CD4-positive, alpha-beta T cell (primary cell): ENCODE measurements at regions not wholly inside any gene's neighbourhood (a gene's known extent, or its start where the extent isn't known, plus 50 kb on each side); places are given as distances from the start of the nearest gene placed in this dataset.

Experiments used
- ATAC-seq: fragments of 200-7000 bp; cut with Tn5 transposase; one replicate; pipeline ENCODE4 v1.10.0; 2022; ENCODE audit warnings: mild to moderate bottlenecking; ENCODE audit not compliant: poor library complexity
- CTCF ChIA-PET: fragments of 350-600 bp; sonication (Branson Sonifier 250); formaldehyde crosslinking; loops from one replicate; lab custom pipeline; 2021; ENCODE audit warnings: antibody characterized with exemption, inconsistent platforms; lab: Charles Lee
- POLR2A ChIA-PET: fragments of 350-600 bp; sonication (Branson Sonifier 250); formaldehyde crosslinking; loops from one replicate; lab custom pipeline; 2021; ENCODE audit warnings: antibody characterized with exemption, inconsistent platforms; lab: Charles Lee
- DNase-seq, 14 experiments: peaks; one replicate each; pipeline ENCODE4 v3.0.0-alpha.2; 2013 to 2020; ENCODE audit warnings: mixed read lengths in 2 of 14
- H3K27ac ChIP-seq, 2 donors: one replicate each; pipeline versions ENCODE4 v1.5.1 to v1.7.0; 2013; ENCODE audit warnings: low read length in 2 of 2, low read depth in 1 of 2, mild to moderate bottlenecking in 1 of 2
- H3K27me3 ChIP-seq, 2 experiments: 1 replicate in 1 of 2; 2 replicates in 1 of 2; pipeline versions ENCODE4 v1.6.1 to v1.7.0; 2013; ENCODE audit warnings: low read length in 2 of 2, control low read depth in 1 of 2, mild to moderate bottlenecking in 1 of 2, moderate library complexity in 1 of 2; ENCODE audit not compliant: insufficient read depth in 2 of 2, control insufficient read depth in 1 of 2
- H3K36me3 ChIP-seq: one replicate; pipeline ENCODE4 v1.6.1; 2013; ENCODE audit warnings: low read length, control low read depth; ENCODE audit not compliant: insufficient read depth
- H3K4me1 ChIP-seq: one replicate; pipeline ENCODE4 v1.6.1; 2013; ENCODE audit warnings: low read length, control low read depth; ENCODE audit not compliant: insufficient read depth
- H3K4me3 ChIP-seq: one replicate; pipeline ENCODE4 v1.5.1; 2013; ENCODE audit warnings: mild to moderate bottlenecking, low read length, moderate library complexity
- H3K9me3 ChIP-seq, 2 experiments: 1 replicate in 1 of 2; 2 replicates in 1 of 2; pipeline versions ENCODE4 v1.6.1 to v1.7.0; 2013; ENCODE audit warnings: low read length in 2 of 2, mild to moderate bottlenecking in 2 of 2, control low read depth in 1 of 2, moderate library complexity in 1 of 2; ENCODE audit not compliant: control insufficient read depth in 1 of 2, insufficient read depth in 1 of 2
- H3K27ac Mint-ChIP-seq: one replicate; pipeline ENCODE4 v1.8.0; 2020; ENCODE audit warnings: mixed read lengths
- H3K27me3 Mint-ChIP-seq: one replicate; pipeline ENCODE4 v1.8.0; 2021; ENCODE audit warnings: mixed read lengths
- H3K36me3 Mint-ChIP-seq: one replicate; pipeline ENCODE4 v1.8.0; 2021; ENCODE audit warnings: low read depth, mixed read lengths
- H3K4me1 Mint-ChIP-seq: one replicate; pipeline ENCODE4 v1.8.0; 2021; ENCODE audit warnings: low read depth, mixed read lengths
- H3K4me3 Mint-ChIP-seq: one replicate; pipeline ENCODE4 v1.8.0; 2020; ENCODE audit warnings: mild to moderate bottlenecking, mixed read lengths
- H3K9me3 Mint-ChIP-seq: one replicate; pipeline ENCODE4 v1.8.0; 2020; ENCODE audit warnings: mixed read lengths
- intact Hi-C, 2 experiments: fragments of 100-400 bp; cut with DNase I in 1 of 2; cut with micrococcal nuclease in 1 of 2; formaldehyde crosslinking; loops; one replicate each; pipeline versions ENCODE4 v1.15.1 to v1.9.0; 2023 to 2025; cut with DNase I, micrococcal nuclease
- TF ChIP-seq, protein P1 (sequence below): fragments of 200-600 bp; IDR thresholded peaks from one replicate; pipeline ENCODE4 v1.8.0; 2022; ENCODE audit warnings: antibody characterized with exemption, mild to moderate bottlenecking

DNA sequence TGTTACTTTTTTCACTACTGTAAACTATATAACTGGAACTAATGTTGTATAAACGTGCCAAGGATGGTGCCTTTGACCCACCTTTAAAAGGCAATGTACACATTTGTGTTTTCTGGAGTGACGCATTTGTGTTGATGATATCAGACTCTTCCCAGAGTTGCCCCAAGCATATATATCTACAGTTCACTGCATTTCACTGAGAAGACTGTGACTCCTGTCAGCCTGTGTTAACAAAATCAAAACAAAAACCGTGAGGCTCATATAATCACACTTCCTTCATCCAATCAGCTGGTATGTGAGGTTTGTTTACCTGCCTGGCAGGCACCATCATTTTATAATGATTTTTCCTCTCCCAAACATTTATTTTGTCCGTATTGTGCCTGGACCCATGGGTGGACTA lies 117.6 kb upstream of the ROBO1 start:
- no peak for DNase-seq
- H3K27ac ChIP-seq: no peak overlapping the region
- no peaks in the 10 kb centered on the region for H3K4me1 ChIP-seq
- TF ChIP-seq, protein P1, sequence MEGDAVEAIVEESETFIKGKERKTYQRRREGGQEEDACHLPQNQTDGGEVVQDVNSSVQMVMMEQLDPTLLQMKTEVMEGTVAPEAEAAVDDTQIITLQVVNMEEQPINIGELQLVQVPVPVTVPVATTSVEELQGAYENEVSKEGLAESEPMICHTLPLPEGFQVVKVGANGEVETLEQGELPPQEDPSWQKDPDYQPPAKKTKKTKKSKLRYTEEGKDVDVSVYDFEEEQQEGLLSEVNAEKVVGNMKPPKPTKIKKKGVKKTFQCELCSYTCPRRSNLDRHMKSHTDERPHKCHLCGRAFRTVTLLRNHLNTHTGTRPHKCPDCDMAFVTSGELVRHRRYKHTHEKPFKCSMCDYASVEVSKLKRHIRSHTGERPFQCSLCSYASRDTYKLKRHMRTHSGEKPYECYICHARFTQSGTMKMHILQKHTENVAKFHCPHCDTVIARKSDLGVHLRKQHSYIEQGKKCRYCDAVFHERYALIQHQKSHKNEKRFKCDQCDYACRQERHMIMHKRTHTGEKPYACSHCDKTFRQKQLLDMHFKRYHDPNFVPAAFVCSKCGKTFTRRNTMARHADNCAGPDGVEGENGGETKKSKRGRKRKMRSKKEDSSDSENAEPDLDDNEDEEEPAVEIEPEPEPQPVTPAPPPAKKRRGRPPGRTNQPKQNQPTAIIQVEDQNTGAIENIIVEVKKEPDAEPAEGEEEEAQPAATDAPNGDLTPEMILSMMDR: no peak
- no peaks in the 10 kb centered on the region for H3K36me3 ChIP-seq
- H3K4me3 ChIP-seq: no peak overlapping the region
- Mint-ChIP-seq H3K27me3 (no peaks in the 10 kb centered on the region), H3K4me3 (no peak overlapping the region), H3K36me3 (no peaks in the 10 kb centered on the region), H3K9me3 (no peaks in the 10 kb centered on the region), H3K27ac (no peak overlapping the region), H3K4me1 (no peaks in the 10 kb centered on the region)
- POLR2A ChIA-PET: no interaction called here
- no peaks in the 10 kb centered on the region for H3K27me3 ChIP-seq
- no peak for ATAC-seq
- intact Hi-C loops: no loop called here
- CTCF ChIA-PET: no interaction called here
- peaks cover 0 to 6% of the 10 kb centered on the region in 2 experiments for H3K9me3 ChIP-seq

DNA sequence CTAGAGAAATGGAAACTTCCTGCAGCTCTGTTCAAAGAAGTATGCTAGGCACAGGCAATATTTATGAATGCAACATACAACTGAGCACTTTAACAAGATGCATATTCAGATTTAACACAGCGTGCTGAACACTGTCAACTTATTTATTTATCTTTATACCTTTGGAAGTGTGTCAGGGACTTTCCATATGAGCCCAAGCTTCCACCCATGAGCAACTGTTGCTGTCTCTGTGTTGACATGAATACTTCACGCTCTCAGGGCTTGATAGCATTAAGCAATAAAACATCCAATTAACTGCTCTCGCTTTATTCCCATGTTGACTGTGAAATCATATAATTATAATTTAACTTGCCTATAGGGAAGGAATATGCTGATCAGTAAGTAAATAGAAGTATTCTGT lies 116.6 kb upstream of the ROBO1 start:
- H3K9me3 Mint-ChIP-seq: no peaks in the 10 kb centered on the region
- ATAC-seq (no peak), DNase-seq (no peak)
- CTCF ChIA-PET: no interaction called here
- intact Hi-C loops: no loop called here
- Histone ChIP-seq H3K9me3 (peaks cover 0 to 4% of the 10 kb centered on the region in 2 experiments), H3K4me1 (no peaks in the 10 kb centered on the region), H3K27ac (no peak overlapping the region), H3K4me3 (no peak overlapping the region), H3K36me3 (no peaks in the 10 kb centered on the region), H3K27me3 (no peaks in the 10 kb centered on the region)
- TF ChIP-seq, protein P1: no peak
- no peaks in the 10 kb centered on the region for H3K27me3 Mint-ChIP-seq
- no peaks in the 10 kb centered on the region for H3K4me1 Mint-ChIP-seq
- H3K36me3 Mint-ChIP-seq: no peaks in the 10 kb centered on the region
- POLR2A ChIA-PET: no interaction called here
- H3K27ac Mint-ChIP-seq: no peak overlapping the region
- no peak overlapping the region for H3K4me3 Mint-ChIP-seq

DNA sequence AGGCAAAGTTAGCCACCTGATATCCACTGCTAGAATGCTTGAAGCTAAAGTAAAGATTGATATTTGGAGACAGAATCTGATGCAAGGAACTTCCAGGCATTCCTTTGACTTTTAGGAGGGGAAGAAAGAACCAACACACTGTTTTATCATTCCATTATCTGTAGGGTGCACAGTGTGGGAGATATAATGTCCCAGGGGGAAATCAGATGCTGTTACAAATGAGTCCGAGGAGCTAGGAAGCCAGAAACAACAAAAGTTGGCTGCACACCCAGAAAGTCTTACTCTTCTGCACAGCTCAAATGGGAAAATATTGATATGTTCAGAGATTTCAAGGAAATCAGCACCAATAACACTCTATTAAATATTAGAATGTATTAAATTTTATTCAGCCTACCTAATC lies 113.6 kb upstream of the ROBO1 start:
- ChIA-PET POLR2A (no interaction called here), CTCF (no interaction called here)
- no peaks in the 10 kb centered on the region for H3K36me3 Mint-ChIP-seq
- Histone ChIP-seq H3K4me3 (no peak overlapping the region), H3K27ac (no peak overlapping the region), H3K36me3 (no peaks in the 10 kb centered on the region), H3K9me3 (peaks cover 0 to 11% of the 10 kb centered on the region in 2 experiments), H3K27me3 (no peaks in the 10 kb centered on the region), H3K4me1 (no peaks in the 10 kb centered on the region)
- ATAC-seq: no peak
- H3K4me1 Mint-ChIP-seq: no peaks in the 10 kb centered on the region
- TF ChIP-seq, protein P1: no peak
- H3K4me3 Mint-ChIP-seq: no peak overlapping the region
- no peaks in the 10 kb centered on the region for H3K27me3 Mint-ChIP-seq
- DNase-seq: no peak
- peaks cover 2% of the 10 kb centered on the region for H3K9me3 Mint-ChIP-seq
- intact Hi-C loops: no loop called here
- H3K27ac Mint-ChIP-seq: no peak overlapping the region
